Mucosa of descending colon (tissue), 3 donors: ENCODE measurements at regions not wholly inside any gene's neighbourhood (a gene's known extent, or its start where the extent isn't known, plus 50 kb on each side); places are given as distances from the start of the nearest gene placed in this dataset.

Experiments
- ATAC-seq: fragments of 200-7000 bp; cut with Tn5 transposase; one replicate; pipeline ENCODE4 v1.9.1; 2020; ENCODE audit warnings: mild to moderate bottlenecking, moderate library complexity
- DNase-seq, 3 donors: peaks; one replicate each; pipeline ENCODE4 v3.0.0-alpha.2; 2020
- H3K36me3 ChIP-seq: fragments of 200-600 bp; one replicate; pipeline ENCODE4 v1.8.0; 2021; ENCODE audit warnings: low read depth, mild to moderate bottlenecking
- H3K4me1 ChIP-seq: fragments of 200-600 bp; one replicate; pipeline ENCODE4 v1.8.0; 2021; ENCODE audit warnings: low read depth, mild to moderate bottlenecking
- H3K4me3 ChIP-seq: fragments of 200-600 bp; one replicate; pipeline ENCODE4 v1.8.0; 2021; ENCODE audit warnings: mild to moderate bottlenecking
- H3K9me3 ChIP-seq: fragments of 200-600 bp; one replicate; pipeline ENCODE4 v1.8.0; 2021; ENCODE audit warnings: mild to moderate bottlenecking
- CTCF ChIP-seq: fragments of 200-600 bp; IDR thresholded peaks from one replicate; pipeline ENCODE4 v1.8.0; 2022; ENCODE audit warnings: antibody characterized with exemption, mild to moderate bottlenecking
- intact Hi-C, 2 donors: fragments of 100-400 bp; cut with DNase I in 1 of 2; cut with micrococcal nuclease in 1 of 2; formaldehyde crosslinking; loops; one replicate each; pipeline versions ENCODE4 v1.11.0 to v1.11.1; 2022; cut with DNase I, micrococcal nuclease
- donor health status: DM: no; HTN: no; CAD: no; lungs with moderate emphysema.
- donor health status: DM: no; HTN: no; CAD: no.
- donor health status: DM: no; HTN: yes; CAD: no.

GRCh38 chr2:196329959-196330358 is 158.6 kb upstream of the STK17B start:
- ATAC-seq (no peak), DNase-seq (no peak)
- Histone ChIP-seq H3K9me3 (no peaks in the 10 kb centered on the region), H3K4me1 (no peaks in the 10 kb centered on the region), H3K36me3 (no peaks in the 10 kb centered on the region), H3K4me3 (no peak overlapping the region)
- intact Hi-C loops, result no loop called here
- TF ChIP-seq CTCF, result no peak

- no peak overlapping the region for H3K4me3 ChIP-seq
- ATAC-seq, result no peak
- H3K9me3 ChIP-seq, result no peaks in the 10 kb centered on the region
- TF ChIP-seq CTCF, result no peak
- DNase-seq, result no peak
- H3K4me1 ChIP-seq, result no peaks in the 10 kb centered on the region
- H3K36me3 ChIP-seq, result no peaks in the 10 kb centered on the region
- intact Hi-C loops, result no loop called here
Observed at GRCh38 chr2:196330645-196331044, 159.3 kb upstream of the STK17B start.

- peak in 2 of 3 donors; percentile 39 to 74 for DNase-seq
- intact Hi-C loops, result no loop called here
- ATAC-seq, result peak; percentile 100
Observed at GRCh38 chr2:196331143-196331542, 159.8 kb upstream of the STK17B start.

GRCh38 chr2:196331851-196332250 is 160.5 kb upstream of the STK17B start:
- H3K36me3 ChIP-seq, result no peaks in the 10 kb centered on the region
- no peak for TF ChIP-seq CTCF
- ATAC-seq, result no peak
- no peak for DNase-seq
- H3K4me1 ChIP-seq, result no peaks in the 10 kb centered on the region
- no peak overlapping the region for H3K4me3 ChIP-seq
- no peaks in the 10 kb centered on the region for H3K9me3 ChIP-seq
- intact Hi-C loops, result no loop called here

More at GRCh38 chr2:196331143-196331542, 159.8 kb upstream of the STK17B start:
- Histone ChIP-seq H3K4me3 (no peak overlapping the region), H3K9me3 (no peaks in the 10 kb centered on the region), H3K4me1 (no peaks in the 10 kb centered on the region), H3K36me3 (no peaks in the 10 kb centered on the region)
- no peak for TF ChIP-seq CTCF

- Histone ChIP-seq H3K4me3 (no peak overlapping the region), H3K36me3 (no peaks in the 10 kb centered on the region), H3K4me1 (no peaks in the 10 kb centered on the region), H3K9me3 (no peaks in the 10 kb centered on the region)
- DNase-seq (no peak), ATAC-seq (no peak)
- no peak for TF ChIP-seq CTCF
- intact Hi-C loops, result no loop called here
Observed at GRCh38 chr2:196333397-196333796, 162.0 kb upstream of the STK17B start.

GRCh38 chr2:196334710-196335109 is 163.3 kb upstream of the STK17B start:
- intact Hi-C loops, result no loop called here
- Histone ChIP-seq H3K4me1 (no peaks in the 10 kb centered on the region), H3K4me3 (no peak overlapping the region), H3K36me3 (no peaks in the 10 kb centered on the region), H3K9me3 (no peaks in the 10 kb centered on the region)
- TF ChIP-seq CTCF, result no peak
- ATAC-seq (no peak), DNase-seq (no peak)
